Keratinocyte (primary cell): ENCODE measurements at regions not wholly inside any gene's neighbourhood (a gene's known extent, or its start where the extent isn't known, plus 50 kb on each side); places are given as distances from the start of the nearest gene placed in this dataset.

Experiments
- DNase-seq: peaks from one replicate; pipeline ENCODE4 v3.0.0-alpha.2; 2011; ENCODE audit warnings: low read depth, missing footprints, low spot score
- FAIRE-seq: peaks from 2 replicates; lab custom pipeline; 2011; peaks lifted over from hg19 to GRCh38; lab: Jason Lieb, UNC
- H2AFZ ChIP-seq: 2 replicates; pipeline ENCODE4 v1.6.0; 2012; ENCODE audit warnings: low read length, control low read depth, inconsistent platforms; ENCODE audit not compliant: control insufficient read depth
- H3K27ac ChIP-seq: 2 replicates; pipeline ENCODE4 v1.5.1; 2011; ENCODE audit warnings: low read length; ENCODE audit not compliant: control insufficient read depth, insufficient read depth
- H3K27me3 ChIP-seq: 3 replicates; pipeline ENCODE4 v1.6.0; 2011; ENCODE audit warnings: low read length; ENCODE audit not compliant: control insufficient read depth, insufficient read depth; ENCODE audit errors: extremely low read depth
- H3K36me3 ChIP-seq, 2 experiments: 2 replicates in 1 of 2; 3 replicates in 1 of 2; pipeline ENCODE4 v1.5.1; 2011; ENCODE audit warnings: low read length in 2 of 2, mild to moderate bottlenecking in 1 of 2; ENCODE audit not compliant: control insufficient read depth in 2 of 2, insufficient read depth in 2 of 2; ENCODE audit errors: extremely low read depth in 1 of 2
- H3K4me1 ChIP-seq: 3 replicates; pipeline ENCODE4 v1.5.1; 2011; ENCODE audit warnings: low read length; ENCODE audit not compliant: control insufficient read depth, insufficient read depth; ENCODE audit errors: extremely low read depth
- H3K4me2 ChIP-seq: 3 replicates; pipeline ENCODE4 v1.6.0; 2011; ENCODE audit warnings: low read depth, low read length; ENCODE audit not compliant: control insufficient read depth, insufficient read depth; ENCODE audit errors: extremely low read depth
- H3K4me3 ChIP-seq, 3 experiments: fragments of 200-600 bp in 1 of 3; sonication (generic) in 1 of 3; 2 replicates in 2 of 3; 3 replicates in 1 of 3; pipeline ENCODE4 v1.5.1; 2011 to 2016; ENCODE audit warnings: low read length in 3 of 3, mild to moderate bottlenecking in 3 of 3, control low read depth in 2 of 3, inconsistent platforms in 1 of 3, low read depth in 1 of 3, mixed read lengths in 1 of 3, mixed run types in 1 of 3, moderate library complexity in 1 of 3; ENCODE audit not compliant: control insufficient read depth in 2 of 3, insufficient read depth in 2 of 3; ENCODE audit errors: extremely low read depth in 1 of 3
- H3K79me2 ChIP-seq: 2 replicates; pipeline ENCODE4 v1.6.0; 2012; ENCODE audit warnings: low read length; ENCODE audit not compliant: control insufficient read depth, insufficient read depth
- H3K9ac ChIP-seq: 3 replicates; pipeline ENCODE4 v1.6.0; 2011; ENCODE audit warnings: low read length; ENCODE audit not compliant: control insufficient read depth, insufficient read depth; ENCODE audit errors: extremely low read depth
- H3K9me1 ChIP-seq: 3 replicates; pipeline ENCODE4 v1.6.0; 2011; ENCODE audit warnings: low read length; ENCODE audit not compliant: control insufficient read depth, insufficient read depth; ENCODE audit errors: extremely low read depth
- H3K9me3 ChIP-seq: 2 replicates; pipeline ENCODE4 v1.5.1; 2012; ENCODE audit warnings: low read depth, low read length; ENCODE audit not compliant: control insufficient read depth
- H4K20me1 ChIP-seq: 3 replicates; pipeline ENCODE4 v1.6.0; 2011; ENCODE audit warnings: low read length; ENCODE audit not compliant: control insufficient read depth, insufficient read depth; ENCODE audit errors: extremely low read depth
- CTCF ChIP-seq, 3 experiments: IDR thresholded peaks in 1 of 3; conservative IDR thresholded peaks in 1 of 3; optimal IDR thresholded peaks in 1 of 3; 2 replicates in 2 of 3; 3 replicates in 1 of 3; pipeline versions ENCODE3 to v1.5.1; 2011; ENCODE audit warnings: low read length in 3 of 3, mild to moderate bottlenecking in 3 of 3, moderate library complexity in 2 of 3, control low read depth in 1 of 3, inconsistent platforms in 1 of 3; ENCODE audit not compliant: insufficient read depth in 2 of 3; ENCODE audit errors: extremely low read depth in 1 of 3
- EZH2 ChIP-seq: IDR thresholded peaks from one replicate; pipeline ENCODE4 v1.6.1; 2012; ENCODE audit warnings: inconsistent platforms, mild to moderate bottlenecking, low read length, moderate library complexity
- dilution Hi-C: fragments of 300-500 bp; cut with MboI; formaldehyde crosslinking; loops from one replicate; pipeline ENCODE4 v1.7.0; 2020; ENCODE audit warnings: low sequenced_read_pairs; ENCODE audit not compliant: extremely low pct_ligation_motif_present

GRCh38 chr5:174665347-174665746 lies 59.0 kb upstream of the MSX2 start:
- H3K27ac ChIP-seq, result no peak overlapping the region
- H3K36me3 ChIP-seq, result no peaks in the 10 kb centered on the region
- no peaks in the 10 kb centered on the region for H3K4me1 ChIP-seq
- no peaks in the 10 kb centered on the region for H3K9me3 ChIP-seq
- H3K4me2 ChIP-seq, result no peak overlapping the region
- TF ChIP-seq EZH2, result no peak
- no peak for TF ChIP-seq CTCF (optimal IDR thresholded peaks at IDR 0.05 in 1 of 3, IDR thresholded peaks at IDR 0.05 in 1 of 3, conservative IDR thresholded peaks at IDR 0.05 in 1 of 3; ENCODE audit: extremely low read depth in 1 of 3, insufficient read depth in 2 of 3, low read length in 3 of 3)
- no peak overlapping the region for H3K4me3 ChIP-seq
- H4K20me1 ChIP-seq, result no peaks in the 10 kb centered on the region
- H2AFZ ChIP-seq, result no peak overlapping the region
- FAIRE-seq (no peak), DNase-seq (no peak)
- no peak overlapping the region for H3K9ac ChIP-seq
- no peaks in the 10 kb centered on the region for H3K27me3 ChIP-seq
- H3K79me2 ChIP-seq, result no peaks in the 10 kb centered on the region
- H3K9me1 ChIP-seq, result no peaks in the 10 kb centered on the region
- dilution Hi-C loops, result no loop called here

GRCh38 chr5:174667526-174667925 lies 56.9 kb upstream of the MSX2 start:
- dilution Hi-C loops, result no loop called here
- H3K4me3 ChIP-seq, result no peak overlapping the region
- no peak for FAIRE-seq
- H3K27ac ChIP-seq, result no peak overlapping the region
- TF ChIP-seq CTCF (optimal IDR thresholded peaks at IDR 0.05 in 1 of 3, IDR thresholded peaks at IDR 0.05 in 1 of 3, conservative IDR thresholded peaks at IDR 0.05 in 1 of 3; ENCODE audit: extremely low read depth in 1 of 3, insufficient read depth in 2 of 3, low read length in 3 of 3) (no peak), EZH2 (no peak)
- no peaks in the 10 kb centered on the region for H3K9me1 ChIP-seq
- H3K36me3 ChIP-seq, result no peaks in the 10 kb centered on the region
- no peak overlapping the region for H3K9ac ChIP-seq
- no peak overlapping the region for H2AFZ ChIP-seq
- no peaks in the 10 kb centered on the region for H3K9me3 ChIP-seq
- no peaks in the 10 kb centered on the region for H3K79me2 ChIP-seq
- H3K4me1 ChIP-seq, result no peaks in the 10 kb centered on the region
- H3K27me3 ChIP-seq, result no peaks in the 10 kb centered on the region
- DNase-seq, result no peak
- no peak overlapping the region for H3K4me2 ChIP-seq
- H4K20me1 ChIP-seq, result no peaks in the 10 kb centered on the region
